ENCODE measurements at regions not wholly inside any gene's neighbourhood (a gene's known extent, or its start where the extent isn't known, plus 50 kb on each side); places are given as distances from the start of the nearest gene placed in this dataset.
A peak's percentile ranks its signal among the peaks of the same experiment; 100 is the strongest.

GRCh38 chr11:24321229-24321628, 175.6 kb upstream of the LUZP2 start:
- no peak for DNase-seq

GRCh38 chr11:24324211-24324610, 172.6 kb upstream of the LUZP2 start:
- DNase-seq, result no peak

GRCh38 chr11:24344222-24344621, 152.6 kb upstream of the LUZP2 start:
- DNase-seq, result no peak

GRCh38 chr11:24348908-24349307, 147.9 kb upstream of the LUZP2 start:
- no peak for DNase-seq

- DNase-seq, result no peak
These were observed 145.7 kb upstream of the LUZP2 start for GRCh38 chr11:24351179-24351578.

- no peak for DNase-seq
These were observed 140.4 kb upstream of the LUZP2 start for GRCh38 chr11:24356501-24356900.

- DNase-seq, result no peak
These were observed 139.0 kb upstream of the LUZP2 start for GRCh38 chr11:24357620-24358410.

- DNase-seq, result no peak
These were observed 124.4 kb upstream of the LUZP2 start for GRCh38 chr11:24372491-24372890.

- no peak for DNase-seq
These were observed 123.3 kb upstream of the LUZP2 start for GRCh38 chr11:24373516-24373915.

- no peak for DNase-seq
These were observed 121.5 kb upstream of the LUZP2 start for GRCh38 chr11:24375351-24375750.

GRCh38 chr11:24375931-24376330, 120.9 kb upstream of the LUZP2 start:
- no peak for DNase-seq

GRCh38 chr11:24383137-24383536, 113.7 kb upstream of the LUZP2 start:
- no peak for DNase-seq

- no peak for DNase-seq
These were observed 112.6 kb upstream of the LUZP2 start for GRCh38 chr11:24384240-24384639.

- DNase-seq, result peak; percentile 95
These were observed 110.1 kb upstream of the LUZP2 start for GRCh38 chr11:24386546-24387397.

GRCh38 chr11:24389575-24389974, 107.3 kb upstream of the LUZP2 start:
- DNase-seq, result peak; percentile 50

- no peak for DNase-seq
These were observed 106.8 kb upstream of the LUZP2 start for GRCh38 chr11:24390016-24390415.

GRCh38 chr11:24390762-24391161, 106.1 kb upstream of the LUZP2 start:
- DNase-seq, result no peak

GRCh38 chr11:24391167-24391566, 105.7 kb upstream of the LUZP2 start:
- no peak for DNase-seq

- no peak for DNase-seq
These were observed 96.7 kb upstream of the LUZP2 start for GRCh38 chr11:24400059-24400665.

- DNase-seq, result no peak
These were observed 90.5 kb upstream of the LUZP2 start for GRCh38 chr11:24406389-24406788.

GRCh38 chr11:24406980-24407379, 89.9 kb upstream of the LUZP2 start:
- DNase-seq, result no peak

GRCh38 chr11:24407733-24408132, 89.1 kb upstream of the LUZP2 start:
- no peak for DNase-seq

- no peak for DNase-seq
These were observed 88.7 kb upstream of the LUZP2 start for GRCh38 chr11:24408202-24408601.

GRCh38 chr11:24411791-24412190, 85.1 kb upstream of the LUZP2 start:
- no peak for DNase-seq

Data from NCI-H187 treated with DMSO at 0.1 percent for 48 hours (cell line).